ENCODE measurements at regions not wholly inside any gene's neighbourhood (a gene's known extent, or its start where the extent isn't known, plus 50 kb on each side); places are given as distances from the start of the nearest gene placed in this dataset.
"Not testable (repeated sequence)": the region's sequence is repeated elsewhere in the genome, so short reads cannot be mapped to it uniquely, and the experiment has no call there.

GRCh38 chr18:78480262-78481054 lies 499.2 kb upstream of the SALL3 start:
- H3K9ac ChIP-seq (ENCODE audit: low read length): no peak overlapping the region
- no peaks in the 10 kb centered on the region for H3K27me3 ChIP-seq (replicated peaks; ENCODE audit: control insufficient read depth, insufficient read depth, low read length)
- H3K4me1 ChIP-seq (ENCODE audit: control insufficient read depth, insufficient read depth, low read length): no peaks in the 10 kb centered on the region
- no peaks in the 10 kb centered on the region for H3K36me3 ChIP-seq (ENCODE audit: control insufficient read depth, insufficient read depth, low read length, severe bottlenecking)
- peaks cover 5% of the 10 kb centered on the region for H3K9me3 ChIP-seq (ENCODE audit: control insufficient read depth, low read length)
- H3K4me3 ChIP-seq (ENCODE audit: low read length): no peak overlapping the region
- no peak for DNase-seq (ENCODE audit: low read depth)

GRCh38 chr18:78482378-78482777 lies 497.2 kb upstream of the SALL3 start:
- H3K9ac ChIP-seq (ENCODE audit: low read length): no peak overlapping the region
- no peaks in the 10 kb centered on the region for H3K36me3 ChIP-seq (ENCODE audit: control insufficient read depth, insufficient read depth, low read length, severe bottlenecking)
- no peak overlapping the region for H3K4me3 ChIP-seq (ENCODE audit: low read length)
- no peaks in the 10 kb centered on the region for H3K27me3 ChIP-seq (replicated peaks; ENCODE audit: control insufficient read depth, insufficient read depth, low read length)
- H3K9me3 ChIP-seq (ENCODE audit: control insufficient read depth, low read length): peaks cover 5% of the 10 kb centered on the region
- no peak for DNase-seq (ENCODE audit: low read depth)
- H3K4me1 ChIP-seq (ENCODE audit: control insufficient read depth, insufficient read depth, low read length): no peaks in the 10 kb centered on the region

GRCh38 chr18:78487649-78488048 lies 492.0 kb upstream of the SALL3 start:
- no peak for DNase-seq (ENCODE audit: low read depth)
- Histone ChIP-seq H3K27me3 (replicated peaks; ENCODE audit: control insufficient read depth, insufficient read depth, low read length) (no peaks in the 10 kb centered on the region), H3K9ac (ENCODE audit: low read length) (no peak overlapping the region), H3K4me1 (ENCODE audit: control insufficient read depth, insufficient read depth, low read length) (no peaks in the 10 kb centered on the region), H3K4me3 (ENCODE audit: low read length) (no peak overlapping the region), H3K9me3 (ENCODE audit: control insufficient read depth, low read length) (no peaks in the 10 kb centered on the region), H3K36me3 (ENCODE audit: control insufficient read depth, insufficient read depth, low read length, severe bottlenecking) (no peaks in the 10 kb centered on the region)

- no peak for DNase-seq (ENCODE audit: low read depth)
- H3K9ac ChIP-seq (ENCODE audit: low read length): no peak overlapping the region
- no peak overlapping the region for H3K4me3 ChIP-seq (ENCODE audit: low read length)
- H3K9me3 ChIP-seq (ENCODE audit: control insufficient read depth, low read length): no peaks in the 10 kb centered on the region
- H3K4me1 ChIP-seq (ENCODE audit: control insufficient read depth, insufficient read depth, low read length): no peaks in the 10 kb centered on the region
- no peaks in the 10 kb centered on the region for H3K36me3 ChIP-seq (ENCODE audit: control insufficient read depth, insufficient read depth, low read length, severe bottlenecking)
- no peaks in the 10 kb centered on the region for H3K27me3 ChIP-seq (replicated peaks; ENCODE audit: control insufficient read depth, insufficient read depth, low read length)
Observed at GRCh38 chr18:78492064-78492812, 487.4 kb upstream of the SALL3 start.

GRCh38 chr18:78492813-78493371 lies 486.7 kb upstream of the SALL3 start:
- H3K4me3 ChIP-seq (ENCODE audit: low read length): no peak overlapping the region
- no peaks in the 10 kb centered on the region for H3K36me3 ChIP-seq (ENCODE audit: control insufficient read depth, insufficient read depth, low read length, severe bottlenecking)
- H3K9me3 ChIP-seq (ENCODE audit: control insufficient read depth, low read length): no peaks in the 10 kb centered on the region
- DNase-seq (ENCODE audit: low read depth): no peak
- H3K9ac ChIP-seq (ENCODE audit: low read length): no peak overlapping the region
- no peaks in the 10 kb centered on the region for H3K4me1 ChIP-seq (ENCODE audit: control insufficient read depth, insufficient read depth, low read length)
- H3K27me3 ChIP-seq (replicated peaks; ENCODE audit: control insufficient read depth, insufficient read depth, low read length): no peaks in the 10 kb centered on the region

- H3K9ac ChIP-seq (ENCODE audit: low read length); H3K4me1 ChIP-seq (ENCODE audit: control insufficient read depth, insufficient read depth, low read length); H3K27me3 ChIP-seq (replicated peaks; ENCODE audit: control insufficient read depth, insufficient read depth, low read length); H3K4me3 ChIP-seq (ENCODE audit: low read length); H3K9me3 ChIP-seq (ENCODE audit: control insufficient read depth, low read length); H3K36me3 ChIP-seq (ENCODE audit: control insufficient read depth, insufficient read depth, low read length, severe bottlenecking); DNase-seq (ENCODE audit: low read depth): not testable (repeated sequence)
Observed at GRCh38 chr18:78493490-78493889, 486.1 kb upstream of the SALL3 start.

GRCh38 chr18:78494204-78495085 lies 485.2 kb upstream of the SALL3 start:
- H3K4me3 ChIP-seq (ENCODE audit: low read length): no peak overlapping the region
- no peak for DNase-seq (ENCODE audit: low read depth)
- H3K36me3 ChIP-seq (ENCODE audit: control insufficient read depth, insufficient read depth, low read length, severe bottlenecking): no peaks in the 10 kb centered on the region
- H3K4me1 ChIP-seq (ENCODE audit: control insufficient read depth, insufficient read depth, low read length): no peaks in the 10 kb centered on the region
- H3K27me3 ChIP-seq (replicated peaks; ENCODE audit: control insufficient read depth, insufficient read depth, low read length): no peaks in the 10 kb centered on the region
- H3K9ac ChIP-seq (ENCODE audit: low read length): no peak overlapping the region
- H3K9me3 ChIP-seq (ENCODE audit: control insufficient read depth, low read length): no peaks in the 10 kb centered on the region

- no peaks in the 10 kb centered on the region for H3K4me1 ChIP-seq (ENCODE audit: control insufficient read depth, insufficient read depth, low read length)
- H3K4me3 ChIP-seq (ENCODE audit: low read length): no peak overlapping the region
- no peaks in the 10 kb centered on the region for H3K9me3 ChIP-seq (ENCODE audit: control insufficient read depth, low read length)
- H3K9ac ChIP-seq (ENCODE audit: low read length): no peak overlapping the region
- DNase-seq (ENCODE audit: low read depth): no peak
- H3K27me3 ChIP-seq (replicated peaks; ENCODE audit: control insufficient read depth, insufficient read depth, low read length): no peaks in the 10 kb centered on the region
- no peaks in the 10 kb centered on the region for H3K36me3 ChIP-seq (ENCODE audit: control insufficient read depth, insufficient read depth, low read length, severe bottlenecking)
Observed at GRCh38 chr18:78495550-78495949, 484.1 kb upstream of the SALL3 start.

GRCh38 chr18:78496079-78496478 lies 483.5 kb upstream of the SALL3 start:
- no peak overlapping the region for H3K4me3 ChIP-seq (ENCODE audit: low read length)
- DNase-seq (ENCODE audit: low read depth): no peak

GRCh38 chr18:78497641-78498040 lies 482.0 kb upstream of the SALL3 start:
- no peak for DNase-seq (ENCODE audit: low read depth)
- H3K27me3 ChIP-seq (replicated peaks; ENCODE audit: control insufficient read depth, insufficient read depth, low read length): no peaks in the 10 kb centered on the region
- H3K4me1 ChIP-seq (ENCODE audit: control insufficient read depth, insufficient read depth, low read length): no peaks in the 10 kb centered on the region
- no peaks in the 10 kb centered on the region for H3K36me3 ChIP-seq (ENCODE audit: control insufficient read depth, insufficient read depth, low read length, severe bottlenecking)
- H3K9ac ChIP-seq (ENCODE audit: low read length): no peak overlapping the region
- H3K9me3 ChIP-seq (ENCODE audit: control insufficient read depth, low read length): no peaks in the 10 kb centered on the region
- no peak overlapping the region for H3K4me3 ChIP-seq (ENCODE audit: low read length)

More at GRCh38 chr18:78496079-78496478, 483.5 kb upstream of the SALL3 start:
- H3K36me3 ChIP-seq (ENCODE audit: control insufficient read depth, insufficient read depth, low read length, severe bottlenecking): no peaks in the 10 kb centered on the region
- no peak overlapping the region for H3K9ac ChIP-seq (ENCODE audit: low read length)
- H3K9me3 ChIP-seq (ENCODE audit: control insufficient read depth, low read length): no peaks in the 10 kb centered on the region
- H3K27me3 ChIP-seq (replicated peaks; ENCODE audit: control insufficient read depth, insufficient read depth, low read length): no peaks in the 10 kb centered on the region
- no peaks in the 10 kb centered on the region for H3K4me1 ChIP-seq (ENCODE audit: control insufficient read depth, insufficient read depth, low read length)

GRCh38 chr18:78499586-78499985 lies 480.0 kb upstream of the SALL3 start:
- Histone ChIP-seq H3K9me3 (ENCODE audit: control insufficient read depth, low read length) (no peaks in the 10 kb centered on the region), H3K4me1 (ENCODE audit: control insufficient read depth, insufficient read depth, low read length) (no peaks in the 10 kb centered on the region), H3K27me3 (replicated peaks; ENCODE audit: control insufficient read depth, insufficient read depth, low read length) (no peaks in the 10 kb centered on the region), H3K9ac (ENCODE audit: low read length) (no peak overlapping the region), H3K36me3 (ENCODE audit: control insufficient read depth, insufficient read depth, low read length, severe bottlenecking) (no peaks in the 10 kb centered on the region), H3K4me3 (ENCODE audit: low read length) (no peak overlapping the region)
- no peak for DNase-seq (ENCODE audit: low read depth)
